ENCODE measurements at regions not wholly inside any gene's neighbourhood (a gene's known extent, or its start where the extent isn't known, plus 50 kb on each side); places are given as distances from the start of the nearest gene placed in this dataset.

DNA sequence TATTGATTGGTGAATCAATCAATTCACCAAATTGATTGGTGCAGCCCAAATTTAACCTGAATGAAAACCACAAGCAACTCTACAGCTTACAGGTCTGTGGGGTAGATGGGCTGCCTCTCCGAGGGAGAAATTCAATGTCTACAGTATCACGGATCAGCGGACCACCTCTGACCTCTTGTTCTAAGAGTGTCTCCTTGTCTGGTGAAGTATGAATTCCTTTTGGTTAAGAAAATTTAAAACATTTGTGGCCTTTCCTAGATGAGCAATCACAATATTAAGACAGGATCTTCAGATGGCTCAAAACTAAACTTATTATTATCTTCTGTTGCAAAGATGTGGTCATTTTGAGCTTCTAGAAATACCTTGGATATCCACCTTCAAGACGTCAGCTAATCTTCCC lies 153.3 kb downstream of the IL15 start:
- H3K36me3 ChIP-seq (ENCODE audit: low read depth), result no peaks in the 10 kb centered on the region
- no peak overlapping the region for H3K27ac ChIP-seq
- no peaks in the 10 kb centered on the region for H3K27me3 ChIP-seq (ENCODE audit: insufficient read depth, low read depth)
- no TSS peak for BruUV-seq (replicated peaks)
- H3K9me3 ChIP-seq (ENCODE audit: insufficient read depth, low read depth), result no peaks in the 10 kb centered on the region
- ChIA-PET CTCF (no interaction called here), POLR2A (ENCODE audit: unreplicated experiment) (no interaction called here)
- no peak for DNase-seq
- no peak overlapping the region for H3K4me3 ChIP-seq
- no peaks in the 10 kb centered on the region for H4K20me1 ChIP-seq (ENCODE audit: insufficient read depth)
- H3K79me2 ChIP-seq (ENCODE audit: low read depth), result no peaks in the 10 kb centered on the region
- TF ChIP-seq EZH2 (IDR thresholded peaks at IDR 0.05; ENCODE audit: low read depth), result no peak
- TF ChIP-seq, protein P1, sequence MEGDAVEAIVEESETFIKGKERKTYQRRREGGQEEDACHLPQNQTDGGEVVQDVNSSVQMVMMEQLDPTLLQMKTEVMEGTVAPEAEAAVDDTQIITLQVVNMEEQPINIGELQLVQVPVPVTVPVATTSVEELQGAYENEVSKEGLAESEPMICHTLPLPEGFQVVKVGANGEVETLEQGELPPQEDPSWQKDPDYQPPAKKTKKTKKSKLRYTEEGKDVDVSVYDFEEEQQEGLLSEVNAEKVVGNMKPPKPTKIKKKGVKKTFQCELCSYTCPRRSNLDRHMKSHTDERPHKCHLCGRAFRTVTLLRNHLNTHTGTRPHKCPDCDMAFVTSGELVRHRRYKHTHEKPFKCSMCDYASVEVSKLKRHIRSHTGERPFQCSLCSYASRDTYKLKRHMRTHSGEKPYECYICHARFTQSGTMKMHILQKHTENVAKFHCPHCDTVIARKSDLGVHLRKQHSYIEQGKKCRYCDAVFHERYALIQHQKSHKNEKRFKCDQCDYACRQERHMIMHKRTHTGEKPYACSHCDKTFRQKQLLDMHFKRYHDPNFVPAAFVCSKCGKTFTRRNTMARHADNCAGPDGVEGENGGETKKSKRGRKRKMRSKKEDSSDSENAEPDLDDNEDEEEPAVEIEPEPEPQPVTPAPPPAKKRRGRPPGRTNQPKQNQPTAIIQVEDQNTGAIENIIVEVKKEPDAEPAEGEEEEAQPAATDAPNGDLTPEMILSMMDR (conservative IDR thresholded peaks at IDR 0.05), result no peak
- no peak overlapping the region for H3K4me2 ChIP-seq
- H3K4me1 ChIP-seq (replicated peaks; ENCODE audit: insufficient read depth), result no peaks in the 10 kb centered on the region
- no peaks in the 10 kb centered on the region for H3K9me2 ChIP-seq (ENCODE audit: insufficient read depth)
- no peaks in the 10 kb centered on the region for H3F3A ChIP-seq (ENCODE audit: insufficient read depth, low read depth)
- intact Hi-C loops (cut with micrococcal nuclease; ENCODE audit: unreplicated experiment), result no loop called here
- H2AFZ ChIP-seq, result no peak overlapping the region

DNA sequence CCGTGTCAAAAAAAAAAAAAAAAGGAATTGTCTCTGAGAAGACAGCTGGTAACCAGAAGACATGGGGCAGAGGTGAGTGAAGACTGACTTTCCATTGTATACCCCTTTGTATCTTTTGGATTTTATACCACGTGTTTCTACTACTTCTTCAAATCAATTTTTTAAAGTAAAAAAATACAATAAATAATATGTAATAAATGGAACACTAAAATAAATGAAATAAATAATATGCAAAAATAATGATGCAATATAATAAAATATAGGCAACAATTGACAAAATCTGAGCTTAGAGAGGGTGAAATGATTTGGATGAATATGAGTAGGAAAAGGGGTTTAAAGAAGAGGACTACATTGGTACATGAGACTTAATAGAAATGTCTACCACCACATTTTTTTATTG lies 155.8 kb downstream of the IL15 start:
- DNase-seq, result no peak
- Histone ChIP-seq H3K4me2 (no peak overlapping the region), H3K79me2 (ENCODE audit: low read depth) (no peaks in the 10 kb centered on the region), H4K20me1 (ENCODE audit: insufficient read depth) (no peaks in the 10 kb centered on the region), H3K4me1 (replicated peaks; ENCODE audit: insufficient read depth) (no peaks in the 10 kb centered on the region), H3K27ac (no peak overlapping the region), H3K27me3 (ENCODE audit: insufficient read depth, low read depth) (no peaks in the 10 kb centered on the region), H2AFZ (no peak overlapping the region), H3K4me3 (no peak overlapping the region), H3K9me2 (ENCODE audit: insufficient read depth) (no peaks in the 10 kb centered on the region), H3F3A (ENCODE audit: insufficient read depth, low read depth) (no peaks in the 10 kb centered on the region), H3K36me3 (ENCODE audit: low read depth) (no peaks in the 10 kb centered on the region), H3K9me3 (ENCODE audit: insufficient read depth, low read depth) (no peaks in the 10 kb centered on the region)
- ChIA-PET POLR2A (ENCODE audit: unreplicated experiment) (no interaction called here), CTCF (no interaction called here)
- BruUV-seq (replicated peaks), result no TSS peak
- no peak for TF ChIP-seq EZH2 (IDR thresholded peaks at IDR 0.05; ENCODE audit: low read depth)
- TF ChIP-seq, protein P1 (conservative IDR thresholded peaks at IDR 0.05), result no peak
- intact Hi-C loops (cut with micrococcal nuclease; ENCODE audit: unreplicated experiment), result no loop called here

GRCh38 chr4:141797966-141798365 lies 161.6 kb downstream of the IL15 start:
- Histone ChIP-seq H4K20me1 (ENCODE audit: insufficient read depth) (no peaks in the 10 kb centered on the region), H3K27ac (no peak overlapping the region), H3K4me2 (no peak overlapping the region), H3K36me3 (ENCODE audit: low read depth) (no peaks in the 10 kb centered on the region), H3K9me2 (ENCODE audit: insufficient read depth) (no peaks in the 10 kb centered on the region), H3K79me2 (ENCODE audit: low read depth) (no peaks in the 10 kb centered on the region), H2AFZ (no peak overlapping the region), H3F3A (ENCODE audit: insufficient read depth, low read depth) (peaks cover 4% of the 10 kb centered on the region; the same call in 1 of the 2 replicates), H3K27me3 (ENCODE audit: insufficient read depth, low read depth) (no peaks in the 10 kb centered on the region), H3K4me3 (no peak overlapping the region), H3K9me3 (ENCODE audit: insufficient read depth, low read depth) (no peaks in the 10 kb centered on the region), H3K4me1 (replicated peaks; ENCODE audit: insufficient read depth) (peaks cover 13% of the 10 kb centered on the region)
- ChIA-PET CTCF (no interaction called here), POLR2A (ENCODE audit: unreplicated experiment) (interaction anchor here (0.7 kb wide), 1 partner anchor 54 kb away, joined by 3 read pairs; no protein-coding TSS in a partner anchor)
- TF ChIP-seq EZH2 (IDR thresholded peaks at IDR 0.05; ENCODE audit: low read depth), result no peak
- TF ChIP-seq, protein P1 (conservative IDR thresholded peaks at IDR 0.05), result no peak
- intact Hi-C loops (cut with micrococcal nuclease; ENCODE audit: unreplicated experiment), result no loop called here
- DNase-seq, result no peak
- no TSS peak for BruUV-seq (replicated peaks)
